Hepatocyte (in vitro differentiated cells): ENCODE measurements at regions not wholly inside any gene's neighbourhood (a gene's known extent, or its start where the extent isn't known, plus 50 kb on each side); places are given as distances from the start of the nearest gene placed in this dataset.

Source experiments
- CTCF ChIP-seq: fragments of 200-600 bp; sonication (generic); IDR thresholded peaks from 2 replicates; pipeline ENCODE4 v1.5.1; 2016; ENCODE audit warnings: antibody characterized with exemption, mild to moderate bottlenecking; ENCODE audit not compliant: poor library complexity
- EZH2phosphoT487 ChIP-seq: fragments of 200-600 bp; sonication (generic); IDR thresholded peaks from one replicate; pipeline ENCODE4 v1.6.1; 2018; ENCODE audit warnings: antibody characterized with exemption, mild to moderate bottlenecking, low read depth, moderate library complexity; ENCODE audit not compliant: unreplicated experiment, severe bottlenecking

GRCh38 chr13:33931397-33932311 lies 113.7 kb downstream of the RFC3 start:
- TF ChIP-seq CTCF (peak; percentile 62), EZH2phosphoT487 (no peak)
